NCI-H1417 (cell line): ENCODE measurements at regions not wholly inside any gene's neighbourhood (a gene's known extent, or its start where the extent isn't known, plus 50 kb on each side); places are given as distances from the start of the nearest gene placed in this dataset.
"Not testable (repeated sequence)": the region's sequence is repeated elsewhere in the genome, so short reads cannot be mapped to it uniquely, and the experiment has no call there.

ENCODE experiments used
- DNase-seq, 3 experiments: peaks; one replicate each; lab custom pipeline; 2025; lab: John Stamatoyannopoulos, UW

GRCh38 chr12:126282691-126283090 lies 1217.5 kb downstream of the AACS start:
- DNase-seq: no peak

- peak in 1 of 3 experiments; percentile 35 for DNase-seq
Measured at GRCh38 chr12:126286203-126286602, 1221.0 kb downstream of the AACS start.

DNA sequence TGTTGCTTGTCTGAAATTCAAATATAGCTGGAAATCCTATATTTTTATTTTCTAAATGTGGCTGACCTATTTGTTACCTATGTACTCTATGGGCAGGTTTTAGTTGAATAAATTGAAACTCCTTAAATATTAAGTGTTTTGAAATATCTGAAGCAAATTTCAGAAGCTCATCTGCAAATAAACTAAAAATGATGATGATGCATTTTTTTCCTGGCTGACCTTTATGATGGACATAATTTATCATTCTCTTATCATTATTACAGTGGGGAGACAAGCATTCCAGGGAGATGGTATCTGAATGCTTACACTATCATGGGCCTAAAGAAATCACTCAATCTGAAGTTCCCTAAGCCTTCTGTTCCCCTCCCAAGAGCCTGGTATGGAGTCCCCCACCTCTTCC lies 1225.2 kb downstream of the AACS start:
- DNase-seq: no peak

DNA sequence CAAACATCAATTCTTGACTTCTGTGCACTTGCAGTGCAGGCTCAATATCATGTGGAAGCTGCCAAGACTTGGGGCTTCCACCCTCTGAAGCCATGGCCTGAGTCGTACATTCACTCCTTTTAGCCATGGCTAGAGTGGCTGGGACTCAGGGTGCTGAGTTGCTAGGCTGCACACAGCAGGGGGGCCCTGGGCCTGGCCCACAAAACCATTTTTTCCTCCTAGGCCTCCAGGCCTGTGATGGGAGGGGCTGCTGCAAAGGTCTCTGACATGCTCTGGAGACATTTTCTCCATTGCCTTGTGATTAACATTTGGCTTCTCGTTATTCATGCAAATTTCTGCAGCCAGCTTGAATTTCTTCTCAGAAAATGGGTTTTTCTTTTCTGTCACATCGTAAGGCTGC lies 1226.8 kb downstream of the AACS start:
- not testable (repeated sequence) for DNase-seq

DNA sequence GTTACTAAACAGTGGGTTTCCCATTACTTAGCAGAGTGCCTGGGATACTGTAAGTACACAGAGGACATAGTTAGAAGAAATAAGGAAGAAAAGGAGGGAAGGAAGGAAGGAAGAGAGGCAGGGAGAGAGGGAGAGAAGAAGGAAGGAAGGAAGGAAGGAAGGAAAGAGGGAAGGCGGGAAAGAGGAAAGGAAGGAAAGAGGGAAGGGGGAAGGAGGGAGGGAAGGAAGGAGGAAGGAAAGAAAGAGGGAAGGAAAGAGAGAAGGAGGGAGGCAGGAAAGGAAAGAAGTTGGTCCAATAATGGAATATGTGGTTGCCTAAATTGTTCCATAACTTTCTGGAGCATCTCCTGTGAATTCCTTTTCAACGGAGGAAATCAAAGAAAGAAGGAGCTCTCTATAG lies 1230.4 kb downstream of the AACS start:
- DNase-seq: no peak

DNA sequence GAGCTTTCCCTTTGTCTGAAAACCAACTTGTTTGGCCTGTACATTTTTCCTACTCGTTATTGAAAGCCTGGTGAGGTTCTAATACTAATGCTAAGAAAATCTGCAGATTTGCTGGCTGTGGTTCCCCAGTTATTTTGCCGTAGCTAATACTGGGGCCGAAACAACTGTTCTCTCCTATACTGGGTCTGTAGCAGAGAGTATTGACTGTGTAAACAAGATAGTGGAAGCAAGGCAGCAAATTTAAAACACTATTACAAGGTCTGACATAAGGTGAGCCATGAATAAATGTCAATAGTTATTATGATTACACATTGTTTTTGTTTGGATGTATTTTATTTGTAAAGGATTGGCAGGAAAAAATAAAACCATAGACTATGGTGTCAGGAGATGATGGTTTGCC lies 1244.0 kb downstream of the AACS start:
- no peak for DNase-seq

GRCh38 chr12:126312457-126312856 lies 1247.2 kb downstream of the AACS start:
- DNase-seq: no peak

DNA sequence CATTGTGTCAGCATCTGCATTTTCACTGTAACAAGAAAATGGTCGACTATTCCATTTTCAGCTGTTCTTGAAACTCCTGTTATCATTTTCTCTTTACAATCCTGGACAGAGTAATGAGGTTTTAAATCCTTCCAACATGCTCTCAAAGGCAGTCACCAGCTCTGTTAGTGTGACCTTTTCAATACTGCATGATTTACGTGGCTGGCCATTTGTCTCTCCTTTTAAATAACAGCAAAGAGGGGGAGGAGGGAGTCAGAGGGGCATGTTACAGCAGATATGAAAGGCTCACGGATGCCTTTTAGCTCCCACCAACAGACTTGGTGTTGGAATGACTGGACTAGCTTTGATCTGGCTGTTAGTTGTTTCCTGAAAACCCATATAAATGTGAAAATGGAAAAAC lies 1251.2 kb downstream of the AACS start:
- DNase-seq: no peak

- no peak for DNase-seq
Measured at GRCh38 chr12:126337556-126338441, 1272.6 kb downstream of the AACS start.

DNA sequence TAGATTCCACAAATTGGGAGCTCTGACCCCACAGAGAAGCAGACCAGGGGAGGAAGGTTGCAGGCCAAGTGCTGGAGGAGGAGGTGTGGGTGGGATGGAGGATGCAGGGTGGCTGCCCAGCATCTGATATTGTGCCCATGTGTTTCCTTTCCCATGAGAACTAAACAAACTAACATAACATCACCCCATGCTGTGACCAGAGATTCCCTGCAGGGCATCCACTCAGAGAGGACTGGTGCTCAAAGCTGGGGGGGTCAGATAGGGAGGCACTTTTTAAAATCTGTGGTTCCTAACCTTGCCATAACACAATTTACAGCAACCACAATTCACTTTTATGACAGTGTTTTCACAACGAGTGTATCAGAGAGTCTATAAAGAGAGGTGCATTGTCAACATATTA lies 1277.6 kb downstream of the AACS start:
- no peak for DNase-seq

- DNase-seq: no peak
Measured at GRCh38 chr12:126343321-126343720, 1278.1 kb downstream of the AACS start.

DNA sequence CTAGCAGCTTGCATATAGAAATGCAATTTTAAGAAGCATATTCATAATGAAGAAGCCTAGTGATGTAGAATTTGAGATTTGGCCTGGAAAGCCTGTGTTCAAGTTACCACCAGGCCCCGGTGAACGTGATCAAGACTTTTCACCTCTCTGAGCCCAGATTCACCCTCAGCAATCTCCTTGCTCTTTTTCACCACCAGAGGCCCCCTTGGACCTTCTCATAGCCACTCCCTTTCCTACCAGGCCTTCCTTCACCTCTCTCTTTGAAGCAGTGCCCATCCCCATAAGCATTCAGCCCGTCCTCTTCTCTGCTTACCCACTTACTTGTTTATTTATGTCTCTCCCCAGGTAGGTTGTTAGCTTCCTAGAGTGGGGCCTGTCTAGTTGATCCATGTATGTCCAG lies 1280.9 kb downstream of the AACS start:
- DNase-seq: no peak

GRCh38 chr12:126347421-126347820 lies 1282.2 kb downstream of the AACS start:
- DNase-seq: no peak

DNA sequence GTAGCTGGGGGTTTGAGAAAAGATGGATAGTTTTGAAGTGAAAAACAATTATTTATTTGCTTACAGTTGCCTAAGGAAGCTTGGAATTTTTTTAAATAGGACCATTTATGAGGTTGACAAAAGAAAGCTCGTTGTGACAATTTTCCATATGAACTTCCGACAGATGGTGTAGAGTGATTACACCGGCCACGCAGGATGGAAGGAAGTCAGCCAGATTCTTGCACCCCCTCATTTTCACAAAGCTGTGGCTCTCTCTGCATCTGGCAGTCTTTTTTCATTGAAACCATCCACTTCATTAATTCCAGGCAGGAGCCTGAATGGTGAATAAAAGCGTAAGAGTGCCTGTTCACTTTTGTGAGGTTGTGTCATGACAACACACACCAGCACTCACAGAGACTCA lies 1284.1 kb downstream of the AACS start:
- DNase-seq: no peak

- DNase-seq: no peak
Measured at GRCh38 chr12:126353604-126354003, 1288.4 kb downstream of the AACS start.

GRCh38 chr12:126354633-126355032 lies 1289.4 kb downstream of the AACS start:
- DNase-seq: no peak

GRCh38 chr12:126355346-126355745 lies 1290.1 kb downstream of the AACS start:
- no peak for DNase-seq

DNA sequence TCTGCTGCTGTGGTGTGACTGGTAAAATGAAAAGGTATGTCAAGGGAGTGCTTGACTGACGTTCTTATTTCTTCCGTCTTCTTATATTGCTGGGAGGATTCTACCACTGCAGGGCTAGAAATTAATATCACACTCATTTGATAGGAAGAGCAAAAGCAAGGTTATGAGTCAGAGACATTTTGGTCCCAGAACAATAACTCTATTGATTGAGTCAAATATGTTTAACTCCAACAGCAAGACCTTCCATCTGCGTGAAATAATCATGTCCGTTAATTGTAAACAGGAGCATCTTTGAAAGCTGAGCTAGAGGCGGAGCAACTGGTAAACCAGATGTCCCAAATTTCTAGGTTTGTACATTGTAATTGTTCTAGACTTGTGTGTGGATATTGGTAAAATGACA lies 1293.6 kb downstream of the AACS start:
- DNase-seq: no peak

DNA sequence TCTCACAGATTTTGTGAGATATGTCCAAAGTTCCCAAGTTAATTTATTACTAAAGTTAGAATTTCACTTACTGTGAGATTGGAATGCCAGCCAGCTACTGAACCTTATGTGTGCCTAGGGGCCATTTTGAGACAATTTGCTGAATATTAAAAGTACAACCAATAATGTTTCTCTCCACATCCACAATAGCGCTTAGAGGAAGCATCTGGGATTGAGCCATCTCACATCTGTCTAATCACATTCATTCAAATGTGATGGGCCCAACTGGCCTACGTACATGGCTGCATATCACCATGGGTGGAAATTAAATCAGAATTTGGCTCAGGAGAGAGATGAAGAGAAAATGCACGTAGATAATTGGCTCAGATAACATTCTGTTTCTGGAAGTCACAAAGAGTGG lies 1294.0 kb downstream of the AACS start:
- DNase-seq: no peak

- no peak for DNase-seq
Measured at GRCh38 chr12:126361804-126362203, 1296.6 kb downstream of the AACS start.

GRCh38 chr12:126362493-126362892 lies 1297.3 kb downstream of the AACS start:
- DNase-seq: no peak

DNA sequence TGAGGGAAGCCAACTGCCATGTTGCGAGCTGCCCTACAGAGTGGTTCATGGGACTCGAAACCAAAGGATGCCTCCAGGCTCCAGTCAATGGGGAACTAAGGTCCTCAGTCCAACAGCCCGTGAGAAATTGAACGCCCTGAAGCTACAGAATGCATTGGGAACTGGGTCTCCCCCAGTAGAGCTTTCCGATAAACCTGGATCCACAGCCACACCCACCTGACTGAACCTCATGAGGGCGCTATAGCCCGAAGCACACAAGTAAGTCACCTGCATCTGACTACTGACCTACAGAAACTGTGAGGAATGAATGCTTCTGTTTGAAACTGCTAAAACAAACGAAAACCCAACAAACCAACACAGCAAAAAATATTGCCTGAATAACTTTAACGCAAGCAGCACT lies 1297.7 kb downstream of the AACS start:
- no peak for DNase-seq

DNA sequence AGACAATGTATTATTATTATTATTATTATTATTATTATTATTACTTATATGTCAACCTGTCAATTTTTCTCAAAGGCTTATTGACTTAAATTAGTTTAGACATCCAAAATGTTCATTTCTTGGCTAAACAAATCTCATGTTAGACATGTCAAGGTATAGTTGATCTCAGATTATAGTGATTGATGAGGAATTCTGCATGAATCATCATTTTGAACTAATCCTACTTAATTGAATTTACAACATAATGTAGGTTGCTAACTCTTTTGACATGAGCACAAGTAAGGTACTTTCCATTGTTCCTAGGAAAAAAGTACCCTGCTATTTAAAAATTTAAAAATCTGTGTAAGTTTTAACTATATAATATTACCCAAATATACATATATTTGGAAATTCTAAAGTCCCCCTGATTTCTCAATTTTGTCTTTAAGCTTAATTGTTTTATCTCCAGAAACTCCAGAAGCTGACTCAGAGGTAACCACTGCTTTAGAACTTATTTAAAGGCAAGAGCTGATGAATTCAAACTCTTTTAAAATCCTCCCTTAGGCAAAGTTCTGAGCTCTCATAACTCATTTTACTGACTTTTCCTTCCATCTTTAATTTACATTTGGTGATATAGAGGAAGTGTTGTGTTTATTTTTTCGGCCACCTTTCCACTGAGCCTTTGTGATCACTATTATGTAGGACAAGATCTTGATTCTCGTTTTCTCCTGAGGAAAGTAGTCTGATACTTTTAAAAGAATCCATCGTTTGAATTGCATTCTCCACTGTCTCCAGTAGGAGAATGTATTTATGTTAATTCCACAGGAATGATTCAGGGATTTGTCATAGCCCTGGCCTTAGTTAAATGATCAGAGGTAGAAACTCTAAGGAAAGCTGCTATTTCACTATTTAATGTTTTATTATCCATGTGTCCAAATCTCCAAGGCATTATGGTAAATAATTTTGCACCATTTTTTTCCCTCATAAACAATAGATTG lies 1304.5 kb downstream of the AACS start:
- no peak for DNase-seq
